Keratinocyte (primary cell): ENCODE measurements at regions not wholly inside any gene's neighbourhood (a gene's known extent, or its start where the extent isn't known, plus 50 kb on each side); places are given as distances from the start of the nearest gene placed in this dataset.

Experiments
- DNase-seq: peaks from one replicate; pipeline ENCODE4 v3.0.0-alpha.2; 2011; ENCODE audit warnings: low read depth, missing footprints, low spot score
- FAIRE-seq: peaks from 2 replicates; lab custom pipeline; 2011; peaks lifted over from hg19 to GRCh38; lab: Jason Lieb, UNC
- H2AFZ ChIP-seq: 2 replicates; pipeline ENCODE4 v1.6.0; 2012; ENCODE audit warnings: low read length, control low read depth, inconsistent platforms; ENCODE audit not compliant: control insufficient read depth
- H3K27ac ChIP-seq: 2 replicates; pipeline ENCODE4 v1.5.1; 2011; ENCODE audit warnings: low read length; ENCODE audit not compliant: control insufficient read depth, insufficient read depth
- H3K27me3 ChIP-seq: 3 replicates; pipeline ENCODE4 v1.6.0; 2011; ENCODE audit warnings: low read length; ENCODE audit not compliant: control insufficient read depth, insufficient read depth; ENCODE audit errors: extremely low read depth
- H3K36me3 ChIP-seq, 2 experiments: 2 replicates in 1 of 2; 3 replicates in 1 of 2; pipeline ENCODE4 v1.5.1; 2011; ENCODE audit warnings: low read length in 2 of 2, mild to moderate bottlenecking in 1 of 2; ENCODE audit not compliant: control insufficient read depth in 2 of 2, insufficient read depth in 2 of 2; ENCODE audit errors: extremely low read depth in 1 of 2
- H3K4me1 ChIP-seq: 3 replicates; pipeline ENCODE4 v1.5.1; 2011; ENCODE audit warnings: low read length; ENCODE audit not compliant: control insufficient read depth, insufficient read depth; ENCODE audit errors: extremely low read depth
- H3K4me2 ChIP-seq: 3 replicates; pipeline ENCODE4 v1.6.0; 2011; ENCODE audit warnings: low read depth, low read length; ENCODE audit not compliant: control insufficient read depth, insufficient read depth; ENCODE audit errors: extremely low read depth
- H3K4me3 ChIP-seq, 3 experiments: fragments of 200-600 bp in 1 of 3; sonication (generic) in 1 of 3; 2 replicates in 2 of 3; 3 replicates in 1 of 3; pipeline ENCODE4 v1.5.1; 2011 to 2016; ENCODE audit warnings: low read length in 3 of 3, mild to moderate bottlenecking in 3 of 3, control low read depth in 2 of 3, inconsistent platforms in 1 of 3, low read depth in 1 of 3, mixed read lengths in 1 of 3, mixed run types in 1 of 3, moderate library complexity in 1 of 3; ENCODE audit not compliant: control insufficient read depth in 2 of 3, insufficient read depth in 2 of 3; ENCODE audit errors: extremely low read depth in 1 of 3
- H3K79me2 ChIP-seq: 2 replicates; pipeline ENCODE4 v1.6.0; 2012; ENCODE audit warnings: low read length; ENCODE audit not compliant: control insufficient read depth, insufficient read depth
- H3K9ac ChIP-seq: 3 replicates; pipeline ENCODE4 v1.6.0; 2011; ENCODE audit warnings: low read length; ENCODE audit not compliant: control insufficient read depth, insufficient read depth; ENCODE audit errors: extremely low read depth
- H3K9me1 ChIP-seq: 3 replicates; pipeline ENCODE4 v1.6.0; 2011; ENCODE audit warnings: low read length; ENCODE audit not compliant: control insufficient read depth, insufficient read depth; ENCODE audit errors: extremely low read depth
- H3K9me3 ChIP-seq: 2 replicates; pipeline ENCODE4 v1.5.1; 2012; ENCODE audit warnings: low read depth, low read length; ENCODE audit not compliant: control insufficient read depth
- H4K20me1 ChIP-seq: 3 replicates; pipeline ENCODE4 v1.6.0; 2011; ENCODE audit warnings: low read length; ENCODE audit not compliant: control insufficient read depth, insufficient read depth; ENCODE audit errors: extremely low read depth
- CTCF ChIP-seq, 3 experiments: IDR thresholded peaks in 1 of 3; conservative IDR thresholded peaks in 1 of 3; optimal IDR thresholded peaks in 1 of 3; 2 replicates in 2 of 3; 3 replicates in 1 of 3; pipeline versions ENCODE3 to v1.5.1; 2011; ENCODE audit warnings: low read length in 3 of 3, mild to moderate bottlenecking in 3 of 3, moderate library complexity in 2 of 3, control low read depth in 1 of 3, inconsistent platforms in 1 of 3; ENCODE audit not compliant: insufficient read depth in 2 of 3; ENCODE audit errors: extremely low read depth in 1 of 3
- EZH2 ChIP-seq: IDR thresholded peaks from one replicate; pipeline ENCODE4 v1.6.1; 2012; ENCODE audit warnings: inconsistent platforms, mild to moderate bottlenecking, low read length, moderate library complexity
- dilution Hi-C: fragments of 300-500 bp; cut with MboI; formaldehyde crosslinking; loops from one replicate; pipeline ENCODE4 v1.7.0; 2020; ENCODE audit warnings: low sequenced_read_pairs; ENCODE audit not compliant: extremely low pct_ligation_motif_present

GRCh38 chrX:124228849-124229248 lies 103.6 kb upstream of the TEX13D start:
- Histone ChIP-seq H3K9me3 (no peaks in the 10 kb centered on the region), H3K4me1 (peaks cover 4% of the 10 kb centered on the region), H3K4me2 (no peak overlapping the region), H3K9ac (no peak overlapping the region), H3K79me2 (no peaks in the 10 kb centered on the region), H3K36me3 (no peaks in the 10 kb centered on the region), H3K9me1 (no peaks in the 10 kb centered on the region), H3K27ac (no peak overlapping the region), H4K20me1 (no peaks in the 10 kb centered on the region), H3K4me3 (no peak overlapping the region), H2AFZ (no peak overlapping the region), H3K27me3 (no peaks in the 10 kb centered on the region)
- dilution Hi-C loops: no loop called here
- no peak for TF ChIP-seq EZH2
- no peak for TF ChIP-seq CTCF (optimal IDR thresholded peaks at IDR 0.05 in 1 of 3, IDR thresholded peaks at IDR 0.05 in 1 of 3, conservative IDR thresholded peaks at IDR 0.05 in 1 of 3; ENCODE audit: extremely low read depth in 1 of 3, insufficient read depth in 2 of 3, low read length in 3 of 3)
- FAIRE-seq (no peak), DNase-seq (no peak)

- Histone ChIP-seq H3K4me1 (peaks cover 4% of the 10 kb centered on the region), H3K4me3 (no peak overlapping the region), H3K4me2 (no peak overlapping the region), H3K27ac (no peak overlapping the region), H3K79me2 (no peaks in the 10 kb centered on the region), H3K9me3 (no peaks in the 10 kb centered on the region), H4K20me1 (no peaks in the 10 kb centered on the region), H3K27me3 (no peaks in the 10 kb centered on the region), H3K36me3 (no peaks in the 10 kb centered on the region), H3K9ac (no peak overlapping the region), H2AFZ (no peak overlapping the region), H3K9me1 (no peaks in the 10 kb centered on the region)
- DNase-seq: no peak
- no peak for TF ChIP-seq EZH2
- TF ChIP-seq CTCF (optimal IDR thresholded peaks at IDR 0.05 in 1 of 3, IDR thresholded peaks at IDR 0.05 in 1 of 3, conservative IDR thresholded peaks at IDR 0.05 in 1 of 3; ENCODE audit: extremely low read depth in 1 of 3, insufficient read depth in 2 of 3, low read length in 3 of 3): no peak
- no peak for FAIRE-seq
- dilution Hi-C loops: no loop called here
Observed at GRCh38 chrX:124229374-124229773, 103.1 kb upstream of the TEX13D start.
